Endothelial cell (in vitro differentiated cells): ENCODE measurements at regions not wholly inside any gene's neighbourhood (a gene's known extent, or its start where the extent isn't known, plus 50 kb on each side); places are given as distances from the start of the nearest gene placed in this dataset.

ENCODE experiments used
- DNase-seq: peaks from one replicate; pipeline ENCODE4 v3.0.0; 2021; ENCODE audit warnings: low spot score
- H3K27ac Mint-ChIP-seq: one replicate; pipeline ENCODE4 v1.8.0; 2021; ENCODE audit warnings: mixed read lengths, inconsistent platforms; ENCODE audit not compliant: unreplicated experiment
- H3K27me3 Mint-ChIP-seq: one replicate; pipeline ENCODE4 v1.8.0; 2021; ENCODE audit warnings: mild to moderate bottlenecking, moderate library complexity, mixed read lengths, inconsistent platforms; ENCODE audit not compliant: unreplicated experiment
- H3K36me3 Mint-ChIP-seq: one replicate; pipeline ENCODE4 v1.8.0; 2021; ENCODE audit warnings: mild to moderate bottlenecking, low read depth, mixed read lengths, inconsistent platforms; ENCODE audit not compliant: unreplicated experiment
- H3K4me1 Mint-ChIP-seq: one replicate; pipeline ENCODE4 v1.8.0; 2021; ENCODE audit warnings: mild to moderate bottlenecking, mixed read lengths, inconsistent platforms; ENCODE audit not compliant: unreplicated experiment
- H3K4me3 Mint-ChIP-seq: one replicate; pipeline ENCODE4 v1.8.0; 2021; ENCODE audit warnings: mild to moderate bottlenecking, mixed read lengths, inconsistent platforms; ENCODE audit not compliant: unreplicated experiment
- H3K9me3 Mint-ChIP-seq: one replicate; pipeline ENCODE4 v1.8.0; 2021; ENCODE audit warnings: mixed read lengths, inconsistent platforms; ENCODE audit not compliant: unreplicated experiment
- TF ChIP-seq, protein P1 (sequence below): fragments of 200-600 bp; sonication (generic); IDR thresholded peaks from one replicate; pipeline ENCODE4 v1.5.0; 2021; ENCODE audit warnings: antibody characterized with exemption; ENCODE audit not compliant: unreplicated experiment

DNA sequence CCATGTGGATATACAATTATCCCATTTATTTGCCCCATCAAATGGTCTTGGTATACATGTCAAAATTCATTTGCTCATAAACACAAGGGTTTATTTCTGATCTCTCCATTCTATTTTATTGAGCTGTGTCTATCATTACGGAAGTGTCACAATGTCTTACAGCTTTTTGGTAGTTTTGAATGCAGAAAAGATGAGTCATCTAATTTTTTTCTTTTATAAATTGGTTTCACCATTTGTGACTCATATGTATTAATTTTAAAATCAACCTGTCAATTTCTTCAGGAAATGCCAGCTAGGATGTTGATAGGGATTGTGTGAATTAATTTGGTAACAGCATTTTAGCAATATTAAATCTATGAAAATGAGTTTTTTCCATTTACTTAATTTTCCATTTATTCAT, 2549.4 kb downstream of the PCDH9 start:
- H3K9me3 Mint-ChIP-seq: no peaks in the 10 kb centered on the region
- H3K27me3 Mint-ChIP-seq: no peaks in the 10 kb centered on the region
- H3K36me3 Mint-ChIP-seq: no peaks in the 10 kb centered on the region
- no peak for DNase-seq
- no peak overlapping the region for H3K27ac Mint-ChIP-seq
- peaks cover 6% of the 10 kb centered on the region for H3K4me1 Mint-ChIP-seq
- TF ChIP-seq, protein P1, sequence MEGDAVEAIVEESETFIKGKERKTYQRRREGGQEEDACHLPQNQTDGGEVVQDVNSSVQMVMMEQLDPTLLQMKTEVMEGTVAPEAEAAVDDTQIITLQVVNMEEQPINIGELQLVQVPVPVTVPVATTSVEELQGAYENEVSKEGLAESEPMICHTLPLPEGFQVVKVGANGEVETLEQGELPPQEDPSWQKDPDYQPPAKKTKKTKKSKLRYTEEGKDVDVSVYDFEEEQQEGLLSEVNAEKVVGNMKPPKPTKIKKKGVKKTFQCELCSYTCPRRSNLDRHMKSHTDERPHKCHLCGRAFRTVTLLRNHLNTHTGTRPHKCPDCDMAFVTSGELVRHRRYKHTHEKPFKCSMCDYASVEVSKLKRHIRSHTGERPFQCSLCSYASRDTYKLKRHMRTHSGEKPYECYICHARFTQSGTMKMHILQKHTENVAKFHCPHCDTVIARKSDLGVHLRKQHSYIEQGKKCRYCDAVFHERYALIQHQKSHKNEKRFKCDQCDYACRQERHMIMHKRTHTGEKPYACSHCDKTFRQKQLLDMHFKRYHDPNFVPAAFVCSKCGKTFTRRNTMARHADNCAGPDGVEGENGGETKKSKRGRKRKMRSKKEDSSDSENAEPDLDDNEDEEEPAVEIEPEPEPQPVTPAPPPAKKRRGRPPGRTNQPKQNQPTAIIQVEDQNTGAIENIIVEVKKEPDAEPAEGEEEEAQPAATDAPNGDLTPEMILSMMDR: no peak
- no peak overlapping the region for H3K4me3 Mint-ChIP-seq

DNA sequence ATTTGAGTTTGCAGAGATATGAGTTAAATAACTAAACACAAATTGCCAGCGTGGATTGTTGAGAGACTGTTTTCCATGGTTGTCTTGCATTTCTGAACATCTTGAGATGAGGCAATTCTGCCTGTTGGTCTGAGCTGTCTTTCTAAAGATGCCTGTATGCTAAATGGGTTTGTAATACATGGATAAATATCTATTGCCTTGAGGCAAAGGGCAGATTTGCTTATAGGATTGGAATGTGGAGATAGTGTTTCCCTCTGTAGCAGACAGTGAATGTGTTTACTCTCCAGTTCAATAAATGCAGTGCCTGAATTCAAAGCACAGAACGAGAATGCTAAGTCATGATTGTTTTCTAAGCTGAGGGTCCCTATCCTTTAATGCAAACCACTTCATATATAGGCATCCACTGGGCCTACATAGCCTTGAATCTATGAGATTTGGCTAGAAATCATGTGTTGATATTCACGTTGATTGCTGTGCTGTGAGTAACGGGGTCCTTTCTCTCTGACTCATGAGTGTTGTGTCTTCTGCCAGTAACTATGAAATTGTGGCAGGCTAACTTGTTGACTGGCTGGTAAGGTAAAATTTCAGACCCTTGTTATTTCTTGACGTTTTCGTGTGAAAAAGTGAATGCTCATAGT, 2554.8 kb downstream of the PCDH9 start:
- H3K4me3 Mint-ChIP-seq: no peak overlapping the region
- no peaks in the 10 kb centered on the region for H3K27me3 Mint-ChIP-seq
- H3K27ac Mint-ChIP-seq: no peak overlapping the region
- H3K36me3 Mint-ChIP-seq: no peaks in the 10 kb centered on the region
- DNase-seq: no peak
- H3K4me1 Mint-ChIP-seq: no peaks in the 10 kb centered on the region
- TF ChIP-seq, protein P1: no peak
- no peaks in the 10 kb centered on the region for H3K9me3 Mint-ChIP-seq

DNA sequence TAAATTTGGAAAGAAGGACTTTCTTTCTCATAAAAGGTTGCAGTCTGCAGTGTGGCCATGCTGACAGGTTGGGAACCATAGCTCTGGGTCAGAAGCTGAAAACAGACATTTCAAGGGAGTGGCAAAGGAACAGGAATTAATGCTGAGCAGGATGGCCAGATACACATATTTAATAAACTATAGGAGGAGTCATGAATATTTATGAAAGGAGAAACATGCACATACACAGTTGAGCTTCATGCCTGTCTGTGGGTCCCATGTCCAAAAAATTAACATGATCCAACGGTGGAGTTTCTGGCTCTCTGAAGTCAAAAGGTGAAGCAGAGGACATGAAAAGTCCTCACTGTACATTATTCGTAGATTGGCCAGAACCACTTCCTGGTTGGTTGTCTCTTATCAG, 2556.0 kb downstream of the PCDH9 start:
- no peak overlapping the region for H3K27ac Mint-ChIP-seq
- H3K9me3 Mint-ChIP-seq: no peaks in the 10 kb centered on the region

DNA sequence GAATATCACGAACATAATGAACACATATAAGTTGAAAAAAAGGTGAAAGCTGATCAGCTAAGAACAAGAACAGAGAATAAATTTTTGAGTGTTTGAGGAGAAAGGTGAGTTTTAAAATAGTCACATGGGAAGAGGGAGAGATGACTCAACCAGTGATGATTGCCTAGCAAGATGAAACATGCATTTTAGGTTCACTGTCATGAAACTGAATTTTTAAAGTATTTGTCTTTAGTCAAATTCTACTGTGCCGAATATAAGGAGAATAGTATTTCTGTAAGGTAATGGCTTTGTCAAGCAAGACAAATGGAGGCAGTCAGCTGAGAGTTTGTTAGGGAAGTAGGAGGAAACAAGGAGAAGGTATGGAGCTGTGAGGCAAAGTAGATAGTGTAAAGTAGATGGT, 2557.4 kb downstream of the PCDH9 start:
- DNase-seq: no peak

More for the DNA sequence above, 2556.0 kb downstream of the PCDH9 start:
- Mint-ChIP-seq H3K36me3 (no peaks in the 10 kb centered on the region), H3K4me3 (no peak overlapping the region), H3K27me3 (no peaks in the 10 kb centered on the region), H3K4me1 (no peaks in the 10 kb centered on the region)
- TF ChIP-seq, protein P1: no peak
- DNase-seq: no peak

More for the DNA sequence above, 2557.4 kb downstream of the PCDH9 start:
- TF ChIP-seq, protein P1: no peak
- Mint-ChIP-seq H3K4me1 (no peaks in the 10 kb centered on the region), H3K27ac (no peak overlapping the region), H3K4me3 (no peak overlapping the region), H3K9me3 (no peaks in the 10 kb centered on the region), H3K36me3 (no peaks in the 10 kb centered on the region), H3K27me3 (no peaks in the 10 kb centered on the region)
